GM12872 (cell line): ENCODE measurements at regions not wholly inside any gene's neighbourhood (a gene's known extent, or its start where the extent isn't known, plus 50 kb on each side); places are given as distances from the start of the nearest gene placed in this dataset.

ENCODE experiments used
- CTCF ChIP-seq: IDR thresholded peaks from 3 replicates; pipeline ENCODE4 v1.5.1; 2011; ENCODE audit warnings: low read depth, mild to moderate bottlenecking, low read length, moderate library complexity; ENCODE audit not compliant: insufficient read depth

- no peak for TF ChIP-seq CTCF
Observed at GRCh38 chr14:36418937-36419336, 98.5 kb upstream of the MBIP start.

- no peak for TF ChIP-seq CTCF
Observed at GRCh38 chr14:36408388-36408787, 88.0 kb upstream of the MBIP start.

- no peak for TF ChIP-seq CTCF
Observed at GRCh38 chr14:36405589-36406274, 85.3 kb upstream of the MBIP start.

GRCh38 chr14:36402867-36403266 is 82.4 kb upstream of the MBIP start:
- no peak for TF ChIP-seq CTCF

- TF ChIP-seq CTCF: no peak
Observed at GRCh38 chr14:36398463-36399291, 78.2 kb upstream of the MBIP start.

- no peak for TF ChIP-seq CTCF
Observed at GRCh38 chr14:36397357-36397756, 76.9 kb upstream of the MBIP start.

GRCh38 chr14:36396798-36397197 is 76.4 kb upstream of the MBIP start:
- no peak for TF ChIP-seq CTCF
